Naive thymus-derived CD4-positive, alpha-beta T cell (primary cell): ENCODE measurements at regions not wholly inside any gene's neighbourhood (a gene's known extent, or its start where the extent isn't known, plus 50 kb on each side); places are given as distances from the start of the nearest gene placed in this dataset.

Experiments
- ATAC-seq: fragments of 150-1000 bp; cut with Tn5 transposase; 2 replicates; pipeline ENCODE4 v1.10.0; 2021; ENCODE audit warnings: mild to moderate bottlenecking, moderate library complexity
- CTCF ChIA-PET: fragments of 350-600 bp; sonication (Branson Sonifier 250); formaldehyde crosslinking; loops from one replicate; lab custom pipeline; 2021; ENCODE audit warnings: antibody characterized with exemption; lab: Charles Lee
- POLR2A ChIA-PET: fragments of 350-600 bp; sonication (Branson Sonifier 250); formaldehyde crosslinking; loops from one replicate; lab custom pipeline; 2021; ENCODE audit warnings: antibody characterized with exemption, inconsistent platforms; lab: Charles Lee
- DNase-seq, 9 donors: peaks; one replicate each; pipeline versions ENCODE4 v3.0.0 to v3.0.0-alpha.2; 2020 to 2022; ENCODE audit warnings: mixed read lengths in 1 of 9
- H3K27ac ChIP-seq: one replicate; pipeline ENCODE4 v1.7.0; 2013; ENCODE audit warnings: mild to moderate bottlenecking, low read depth, low read length, moderate library complexity
- H3K27me3 ChIP-seq, 2 donors: one replicate each; pipeline ENCODE4 v1.7.0; 2013; ENCODE audit warnings: low read length in 2 of 2, mild to moderate bottlenecking in 2 of 2, moderate library complexity in 2 of 2; ENCODE audit not compliant: control insufficient read depth in 2 of 2, insufficient read depth in 2 of 2
- H3K36me3 ChIP-seq, 3 experiments: 1 replicate in 2 of 3; 2 replicates in 1 of 3; pipeline ENCODE4 v1.7.0; 2013; ENCODE audit warnings: low read length in 3 of 3, mild to moderate bottlenecking in 3 of 3, moderate library complexity in 1 of 3; ENCODE audit not compliant: insufficient read depth in 3 of 3, control insufficient read depth in 2 of 3
- H3K4me1 ChIP-seq, 2 donors: one replicate each; pipeline ENCODE4 v1.7.0; 2013; ENCODE audit warnings: low read length in 2 of 2, mild to moderate bottlenecking in 2 of 2, moderate library complexity in 1 of 2; ENCODE audit not compliant: control insufficient read depth in 2 of 2, insufficient read depth in 2 of 2
- H3K4me3 ChIP-seq: 2 replicates; pipeline ENCODE4 v1.7.0; 2013; ENCODE audit warnings: mild to moderate bottlenecking, low read length
- H3K9me3 ChIP-seq, 3 experiments: 1 replicate in 2 of 3; 2 replicates in 1 of 3; pipeline ENCODE4 v1.7.0; 2013; ENCODE audit warnings: low read length in 3 of 3; ENCODE audit not compliant: control insufficient read depth in 2 of 3
- H3K27ac Mint-ChIP-seq, 9 donors: one replicate each; pipeline ENCODE4 v1.8.0; 2020 to 2022; ENCODE audit warnings: mixed read lengths in 9 of 9, mild to moderate bottlenecking in 8 of 9, moderate library complexity in 5 of 9, inconsistent platforms in 2 of 9
- H3K27me3 Mint-ChIP-seq, 5 donors: one replicate each; pipeline ENCODE4 v1.8.0; 2021 to 2022; ENCODE audit warnings: mixed read lengths in 5 of 5, mild to moderate bottlenecking in 1 of 5
- H3K36me3 Mint-ChIP-seq, 5 donors: one replicate each; pipeline ENCODE4 v1.8.0; 2020 to 2022; ENCODE audit warnings: mixed read lengths in 5 of 5, mild to moderate bottlenecking in 3 of 5, inconsistent platforms in 1 of 5
- H3K4me1 Mint-ChIP-seq, 7 donors: one replicate each; pipeline ENCODE4 v1.8.0; 2020 to 2022; ENCODE audit warnings: mixed read lengths in 7 of 7, mild to moderate bottlenecking in 3 of 7, inconsistent platforms in 1 of 7
- H3K4me3 Mint-ChIP-seq, 10 donors: one replicate each; pipeline ENCODE4 v1.8.0; 2020 to 2022; ENCODE audit warnings: mild to moderate bottlenecking in 10 of 10, mixed read lengths in 10 of 10, moderate library complexity in 6 of 10, inconsistent platforms in 2 of 10
- H3K9me3 Mint-ChIP-seq, 11 donors: one replicate each; pipeline ENCODE4 v1.8.0; 2020 to 2022; ENCODE audit warnings: mixed read lengths in 11 of 11, mild to moderate bottlenecking in 4 of 11, inconsistent platforms in 1 of 11, moderate library complexity in 1 of 11
- intact Hi-C, 2 donors: fragments of 100-400 bp; cut with micrococcal nuclease; formaldehyde crosslinking; loops; one replicate each; pipeline ENCODE4 v1.15.1; 2023

GRCh38 chr7:41182782-41183181, 520.1 kb downstream of the INHBA start:
- Mint-ChIP-seq H3K9me3 (peaks cover 0 to 9% (median 2%) of the 10 kb centered on the region in 11 donors), H3K36me3 (no peaks in the 10 kb centered on the region), H3K27me3 (no peaks in the 10 kb centered on the region), H3K4me1 (no peaks in the 10 kb centered on the region), H3K27ac (no peak overlapping the region), H3K4me3 (no peak overlapping the region)
- no peak for ATAC-seq
- Histone ChIP-seq H3K27me3 (no peaks in the 10 kb centered on the region), H3K36me3 (no peaks in the 10 kb centered on the region), H3K9me3 (no peaks in the 10 kb centered on the region), H3K27ac (no peak overlapping the region), H3K4me1 (no peaks in the 10 kb centered on the region), H3K4me3 (no peak overlapping the region)
- POLR2A ChIA-PET = no interaction called here
- CTCF ChIA-PET = no interaction called here
- no peak for DNase-seq
- intact Hi-C loops = no loop called here

GRCh38 chr7:41175435-41175834, 527.5 kb downstream of the INHBA start:
- no peak for ATAC-seq
- no peaks in the 10 kb centered on the region for H3K4me1 Mint-ChIP-seq
- H3K27ac ChIP-seq = no peak overlapping the region
- no peaks in the 10 kb centered on the region for H3K4me1 ChIP-seq
- H3K9me3 Mint-ChIP-seq = peaks cover 0 to 7% (median 0%) of the 10 kb centered on the region in 11 donors
- no peaks in the 10 kb centered on the region for H3K27me3 Mint-ChIP-seq
- H3K36me3 ChIP-seq = no peaks in the 10 kb centered on the region
- intact Hi-C loops = no loop called here
- H3K4me3 ChIP-seq = no peak overlapping the region
- POLR2A ChIA-PET = no interaction called here
- no peak overlapping the region for H3K4me3 Mint-ChIP-seq
- H3K27me3 ChIP-seq = no peaks in the 10 kb centered on the region
- H3K27ac Mint-ChIP-seq = no peak overlapping the region
- CTCF ChIA-PET = no interaction called here
- H3K9me3 ChIP-seq = no peaks in the 10 kb centered on the region
- DNase-seq = no peak
- no peaks in the 10 kb centered on the region for H3K36me3 Mint-ChIP-seq

- Histone ChIP-seq H3K36me3 (no peaks in the 10 kb centered on the region), H3K9me3 (no peaks in the 10 kb centered on the region), H3K27me3 (no peaks in the 10 kb centered on the region), H3K27ac (no peak overlapping the region), H3K4me1 (no peaks in the 10 kb centered on the region), H3K4me3 (no peak overlapping the region)
- Mint-ChIP-seq H3K9me3 (peaks cover 0 to 13% (median 0%) of the 10 kb centered on the region in 11 donors), H3K27ac (no peak overlapping the region), H3K27me3 (no peaks in the 10 kb centered on the region), H3K36me3 (no peaks in the 10 kb centered on the region), H3K4me1 (no peaks in the 10 kb centered on the region), H3K4me3 (no peak overlapping the region)
- ChIA-PET POLR2A (no interaction called here), CTCF (no interaction called here)
- DNase-seq (no peak), ATAC-seq (no peak)
- intact Hi-C loops = no loop called here
Observed at GRCh38 chr7:41174521-41174920, 528.4 kb downstream of the INHBA start.

- POLR2A ChIA-PET = no interaction called here
Observed at GRCh38 chr7:41170466-41170865, 532.4 kb downstream of the INHBA start.

GRCh38 chr7:41169317-41169716, 533.6 kb downstream of the INHBA start:
- Mint-ChIP-seq H3K9me3 (peaks cover 0 to 13% (median 2%) of the 10 kb centered on the region in 11 donors), H3K27ac (no peak overlapping the region), H3K4me1 (no peaks in the 10 kb centered on the region), H3K27me3 (no peaks in the 10 kb centered on the region), H3K4me3 (no peak overlapping the region), H3K36me3 (no peaks in the 10 kb centered on the region)
- CTCF ChIA-PET = no interaction called here
- POLR2A ChIA-PET = no interaction called here
- Histone ChIP-seq H3K27me3 (no peaks in the 10 kb centered on the region), H3K4me3 (no peak overlapping the region), H3K36me3 (no peaks in the 10 kb centered on the region), H3K27ac (no peak overlapping the region), H3K9me3 (no peaks in the 10 kb centered on the region), H3K4me1 (no peaks in the 10 kb centered on the region)
- intact Hi-C loops = no loop called here
- DNase-seq = no peak
- no peak for ATAC-seq

More at GRCh38 chr7:41170466-41170865, 532.4 kb downstream of the INHBA start:
- Histone ChIP-seq H3K27me3 (no peaks in the 10 kb centered on the region), H3K4me1 (no peaks in the 10 kb centered on the region), H3K27ac (no peak overlapping the region), H3K9me3 (no peaks in the 10 kb centered on the region), H3K36me3 (no peaks in the 10 kb centered on the region), H3K4me3 (no peak overlapping the region)
- ATAC-seq (no peak), DNase-seq (no peak)
- no peaks in the 10 kb centered on the region for H3K27me3 Mint-ChIP-seq
- no peaks in the 10 kb centered on the region for H3K4me1 Mint-ChIP-seq
- H3K9me3 Mint-ChIP-seq = peaks cover 0 to 13% (median 2%) of the 10 kb centered on the region in 11 donors
- CTCF ChIA-PET = no interaction called here
- intact Hi-C loops = no loop called here
- no peaks in the 10 kb centered on the region for H3K36me3 Mint-ChIP-seq
- no peak overlapping the region for H3K27ac Mint-ChIP-seq
- no peak overlapping the region for H3K4me3 Mint-ChIP-seq

GRCh38 chr7:41167836-41168235, 535.1 kb downstream of the INHBA start:
- DNase-seq (no peak), ATAC-seq (no peak)
- H3K9me3 Mint-ChIP-seq = peaks cover 0 to 11% (median 2%) of the 10 kb centered on the region in 11 donors
- H3K36me3 ChIP-seq = no peaks in the 10 kb centered on the region
- ChIA-PET CTCF (no interaction called here), POLR2A (no interaction called here)
- H3K4me1 ChIP-seq = no peaks in the 10 kb centered on the region
- no peak overlapping the region for H3K4me3 Mint-ChIP-seq
- H3K4me3 ChIP-seq = no peak overlapping the region
- H3K27ac Mint-ChIP-seq = no peak overlapping the region
- no peaks in the 10 kb centered on the region for H3K9me3 ChIP-seq
- H3K27me3 ChIP-seq = no peaks in the 10 kb centered on the region
- no peaks in the 10 kb centered on the region for H3K27me3 Mint-ChIP-seq
- H3K27ac ChIP-seq = no peak overlapping the region
- H3K36me3 Mint-ChIP-seq = no peaks in the 10 kb centered on the region
- intact Hi-C loops = no loop called here
- H3K4me1 Mint-ChIP-seq = no peaks in the 10 kb centered on the region

- intact Hi-C loops = no loop called here
- no peaks in the 10 kb centered on the region for H3K4me1 Mint-ChIP-seq
- H3K36me3 ChIP-seq = no peaks in the 10 kb centered on the region
- H3K4me1 ChIP-seq = no peaks in the 10 kb centered on the region
- H3K27ac Mint-ChIP-seq = no peak overlapping the region
- H3K4me3 ChIP-seq = no peak overlapping the region
- H3K27ac ChIP-seq = no peak overlapping the region
- no peak overlapping the region for H3K4me3 Mint-ChIP-seq
- POLR2A ChIA-PET = no interaction called here
- H3K27me3 Mint-ChIP-seq = no peaks in the 10 kb centered on the region
- ATAC-seq (no peak), DNase-seq (no peak)
- peaks cover 0 to 7% (median 1%) of the 10 kb centered on the region in 11 donors for H3K9me3 Mint-ChIP-seq
- CTCF ChIA-PET = no interaction called here
- no peaks in the 10 kb centered on the region for H3K36me3 Mint-ChIP-seq
- no peaks in the 10 kb centered on the region for H3K9me3 ChIP-seq
- H3K27me3 ChIP-seq = no peaks in the 10 kb centered on the region
Observed at GRCh38 chr7:41164440-41164839, 538.5 kb downstream of the INHBA start.
